AG04449 (cell line): ENCODE measurements at regions not wholly inside any gene's neighbourhood (a gene's known extent, or its start where the extent isn't known, plus 50 kb on each side); places are given as distances from the start of the nearest gene placed in this dataset.

Source experiments
- CTCF ChIA-PET: fragments of 350-600 bp; formaldehyde crosslinking; extraction: SDS; loops from one replicate; lab custom pipeline; 2021; ENCODE audit warnings: antibody characterized with exemption; lab: Yijun Ruan, JAX
- POLR2A ChIA-PET: fragments of 400-600, 350-600 bp; formaldehyde crosslinking; extraction: SDS; loops from one replicate; lab custom pipeline; 2020; ENCODE audit warnings: antibody characterized with exemption, inconsistent platforms; lab: Yijun Ruan, JAX
- DNase-seq: peaks from one replicate; pipeline ENCODE4 v3.0.0-alpha.2; 2010; ENCODE audit warnings: low read depth, low spot score
- H3K4me3 ChIP-seq: 2 replicates; pipeline ENCODE4 v1.5.1; 2011; ENCODE audit warnings: low read depth, mild to moderate bottlenecking, control low read depth, low read length
- CTCF ChIP-seq: IDR thresholded peaks from one replicate; pipeline ENCODE4 v1.5.1; 2011; ENCODE audit warnings: mild to moderate bottlenecking, moderate library complexity, low read length, control low read depth, inconsistent platforms; ENCODE audit not compliant: insufficient read depth; ENCODE audit errors: missing control alignments

GRCh38 chr1:63022319-63022718 is 238.4 kb downstream of the ATG4C start:
- no peak for TF ChIP-seq CTCF
- no peak overlapping the region for H3K4me3 ChIP-seq
- no peak for DNase-seq
- CTCF ChIA-PET = no interaction called here
- POLR2A ChIA-PET = no interaction called here

GRCh38 chr1:63023171-63023570 is 239.2 kb downstream of the ATG4C start:
- no peak for TF ChIP-seq CTCF
- ChIA-PET CTCF (no interaction called here), POLR2A (no interaction called here)
- H3K4me3 ChIP-seq = no peak overlapping the region
- no peak for DNase-seq

GRCh38 chr1:63023637-63024036 is 239.7 kb downstream of the ATG4C start:
- CTCF ChIA-PET = no interaction called here
- no peak for TF ChIP-seq CTCF
- POLR2A ChIA-PET = no interaction called here
- no peak overlapping the region for H3K4me3 ChIP-seq
- no peak for DNase-seq

- ChIA-PET POLR2A (no interaction called here), CTCF (no interaction called here)
- H3K4me3 ChIP-seq = no peak overlapping the region
- DNase-seq = no peak
- no peak for TF ChIP-seq CTCF
Measured at GRCh38 chr1:63024132-63024531, 240.2 kb downstream of the ATG4C start.

GRCh38 chr1:63027176-63027575 is 243.2 kb downstream of the ATG4C start:
- POLR2A ChIA-PET = no interaction called here

GRCh38 chr1:63032171-63032570 is 248.2 kb downstream of the ATG4C start:
- no peak for TF ChIP-seq CTCF
- ChIA-PET CTCF (no interaction called here), POLR2A (no interaction called here)
- no peak overlapping the region for H3K4me3 ChIP-seq
- DNase-seq = no peak

More at GRCh38 chr1:63027176-63027575, 243.2 kb downstream of the ATG4C start:
- H3K4me3 ChIP-seq = no peak overlapping the region
- CTCF ChIA-PET = no interaction called here
- no peak for TF ChIP-seq CTCF
- DNase-seq = no peak

GRCh38 chr1:63033211-63033610 is 249.3 kb downstream of the ATG4C start:
- TF ChIP-seq CTCF = no peak
- ChIA-PET CTCF (no interaction called here), POLR2A (no interaction called here)
- no peak for DNase-seq
- H3K4me3 ChIP-seq = no peak overlapping the region
